HG02840 (cell line): ENCODE measurements at regions not wholly inside any gene's neighbourhood (a gene's known extent, or its start where the extent isn't known, plus 50 kb on each side); places are given as distances from the start of the nearest gene placed in this dataset.

Experiments used
- ATAC-seq: cut with Tn5 transposase; IDR thresholded peaks from one replicate; pipeline ENCODE4 v1.9.1; 2021; ENCODE audit warnings: mild to moderate bottlenecking, moderate library complexity, moderate number of reproducible peaks; ENCODE audit not compliant: unreplicated experiment, low FRiP score

DNA sequence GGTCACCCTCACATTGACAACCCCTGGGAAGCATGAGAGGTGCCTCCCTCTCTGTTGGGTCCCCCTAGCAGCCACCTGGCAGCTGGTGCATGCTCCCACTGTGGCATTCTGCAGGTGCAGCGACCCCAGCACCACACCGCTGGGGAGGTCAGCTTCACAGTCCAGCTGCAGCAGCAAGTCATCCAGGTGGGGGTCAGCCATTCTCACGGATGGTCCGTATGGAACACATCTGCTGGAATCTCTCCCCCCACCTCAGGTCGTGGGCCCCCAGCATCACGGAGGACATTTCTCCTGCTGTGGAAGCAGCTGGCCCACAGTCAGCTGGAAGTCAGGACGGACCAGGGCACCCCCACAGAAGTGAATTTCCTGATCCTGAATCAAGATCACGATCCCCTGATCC lies 201.3 kb downstream of the COG6 start:
- ATAC-seq, result no peak

GRCh38 chr13:39858794-39859193 lies 203.3 kb downstream of the COG6 start:
- no peak for ATAC-seq

- ATAC-seq, result no peak
Measured at GRCh38 chr13:39859898-39860297, 204.4 kb downstream of the COG6 start.

DNA sequence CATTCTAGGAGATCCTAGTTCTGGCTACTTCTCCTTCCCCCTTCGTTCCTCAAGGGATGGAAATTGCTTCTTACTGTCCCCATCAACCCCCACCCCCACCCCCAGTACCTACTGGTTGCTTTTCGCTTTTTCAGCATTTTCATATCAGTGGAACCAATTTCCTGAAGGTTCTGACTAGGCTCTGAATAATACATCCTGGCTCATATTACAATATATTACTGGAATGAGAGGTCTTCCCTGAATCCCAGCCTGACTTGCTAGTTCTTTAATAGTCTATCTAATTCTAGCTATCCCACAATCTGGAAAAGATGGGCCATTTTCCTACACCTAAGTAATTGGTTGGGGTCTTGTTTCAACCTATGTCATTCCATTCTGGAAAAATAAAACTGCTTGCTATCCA lies 207.4 kb downstream of the COG6 start:
- no peak for ATAC-seq

GRCh38 chr13:39864221-39864620 lies 208.8 kb downstream of the COG6 start:
- ATAC-seq, result no peak

DNA sequence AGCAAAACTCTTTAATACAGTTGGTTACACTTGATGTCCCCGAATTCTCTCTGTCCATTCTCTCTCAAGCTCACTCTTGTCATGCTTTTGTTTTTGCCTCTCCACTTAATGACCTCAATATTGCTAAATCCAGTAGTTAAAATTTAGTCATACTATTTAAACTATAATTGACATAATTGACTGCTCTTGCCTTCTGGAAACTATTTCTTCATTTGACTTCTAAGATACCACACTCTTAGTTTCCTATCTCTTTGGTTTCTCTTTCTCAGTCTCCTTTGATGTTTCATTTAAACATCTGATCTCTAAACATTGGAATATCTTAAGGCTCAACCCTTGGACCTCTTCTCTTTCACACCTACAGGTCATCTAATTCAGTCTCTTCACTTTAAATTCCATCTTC lies 211.3 kb downstream of the COG6 start:
- ATAC-seq, result no peak

DNA sequence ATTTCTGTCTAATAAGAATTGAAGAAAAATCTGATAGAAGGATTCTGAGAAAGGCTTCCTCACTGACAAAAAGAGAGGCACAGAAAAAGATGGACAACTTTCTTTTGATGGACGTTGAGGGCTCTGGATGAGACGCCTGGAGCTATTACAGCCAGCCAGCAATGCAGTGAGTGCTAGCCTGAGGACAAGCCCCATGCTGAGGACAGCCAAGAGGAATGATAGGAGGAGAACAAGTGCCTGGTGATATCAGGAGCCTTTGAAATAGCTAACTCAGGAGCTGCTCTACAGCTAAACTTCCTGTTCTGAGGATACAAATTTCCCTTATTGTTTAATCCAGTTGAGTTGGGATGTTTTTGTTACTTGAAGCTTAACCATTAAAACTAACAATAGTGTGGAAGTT lies 212.3 kb downstream of the COG6 start:
- no peak for ATAC-seq

DNA sequence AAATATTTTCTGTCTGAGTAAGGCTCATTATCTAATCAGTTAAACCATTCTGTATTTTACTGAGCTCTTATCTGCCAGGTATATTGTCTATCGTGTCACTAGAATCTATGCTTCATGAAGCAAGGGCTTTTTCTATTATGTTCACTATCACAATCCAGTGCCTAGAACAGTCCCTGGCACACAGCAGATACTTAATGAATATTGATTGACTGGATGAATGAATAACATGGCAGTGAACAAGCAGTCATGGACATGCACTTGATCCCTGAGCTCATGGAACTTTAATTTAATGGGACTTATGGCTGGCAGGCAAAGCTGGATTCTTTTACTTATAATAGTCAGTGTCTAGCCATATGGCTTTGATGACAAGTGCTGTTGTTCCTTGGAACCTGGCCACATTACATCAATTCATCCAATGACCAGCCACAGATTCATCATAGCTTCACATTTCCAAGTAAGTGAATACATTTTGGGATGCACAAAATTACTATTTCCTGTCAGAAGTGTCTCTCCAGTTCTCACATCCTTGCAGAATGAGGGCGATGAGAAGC lies 214.8 kb downstream of the COG6 start:
- ATAC-seq, result no peak

GRCh38 chr13:39874331-39875053 lies 219.0 kb downstream of the COG6 start:
- no peak for ATAC-seq

DNA sequence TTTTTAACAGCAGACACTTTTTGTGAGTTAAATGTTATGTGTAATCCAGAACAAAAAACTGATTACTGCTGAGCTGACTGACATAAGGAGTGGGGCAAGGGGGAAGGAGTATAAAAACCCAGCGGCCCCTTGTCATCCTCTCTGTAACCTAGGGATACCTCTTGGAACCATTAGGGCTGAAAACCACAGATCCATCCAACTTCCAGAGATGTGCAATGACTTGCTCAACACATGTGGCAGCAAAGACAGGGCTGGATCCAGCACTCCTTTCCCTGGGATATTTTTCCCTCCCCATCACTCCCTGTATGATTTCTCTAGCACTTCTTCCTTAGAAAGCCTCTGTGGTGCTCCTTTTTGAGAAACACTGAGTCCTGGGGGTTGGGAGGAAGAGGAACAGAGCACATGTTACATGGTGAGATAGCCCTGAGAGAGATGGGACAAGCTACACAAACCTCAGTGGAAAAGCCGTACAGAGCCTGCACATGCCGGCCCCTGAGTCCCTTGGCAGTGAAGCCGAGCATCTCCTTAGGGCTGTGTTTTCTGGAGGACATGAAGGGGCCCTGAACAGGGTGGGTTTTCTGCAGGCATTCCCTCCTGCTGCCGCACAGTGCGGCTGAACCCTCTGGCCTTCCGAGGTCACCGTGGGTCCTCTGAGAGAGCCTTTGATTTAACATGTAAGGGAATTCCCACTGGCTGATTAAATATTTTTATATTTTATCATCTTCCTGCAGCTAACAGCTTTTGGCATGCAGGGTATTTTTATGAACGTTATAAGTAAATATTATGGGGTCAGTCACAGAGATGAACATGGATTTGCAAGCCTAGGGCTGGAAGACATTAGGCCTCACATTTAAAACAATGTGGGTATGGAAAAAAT lies 219.9 kb downstream of the COG6 start:
- ATAC-seq, result no peak

DNA sequence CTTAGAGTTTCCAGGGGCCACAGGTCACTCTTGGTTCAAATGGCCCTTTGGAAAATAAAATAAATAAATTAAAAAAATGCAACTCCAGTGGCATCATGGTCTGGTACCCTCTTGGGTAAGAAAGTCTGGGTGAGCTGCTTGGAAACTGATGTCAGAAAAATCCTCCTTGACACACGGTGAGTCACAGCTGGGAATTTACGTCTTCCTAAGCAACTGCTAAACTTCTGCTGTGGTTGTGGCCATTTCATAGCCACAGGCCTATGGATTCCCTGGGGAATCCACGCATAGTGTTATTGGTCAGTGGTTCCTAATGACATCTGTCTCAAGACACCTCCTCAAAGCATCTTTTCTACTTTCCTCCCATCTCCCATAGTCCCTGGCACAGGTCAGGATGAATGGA lies 220.8 kb downstream of the COG6 start:
- no peak for ATAC-seq

GRCh38 chr13:39877134-39877533 lies 221.7 kb downstream of the COG6 start:
- ATAC-seq, result no peak

DNA sequence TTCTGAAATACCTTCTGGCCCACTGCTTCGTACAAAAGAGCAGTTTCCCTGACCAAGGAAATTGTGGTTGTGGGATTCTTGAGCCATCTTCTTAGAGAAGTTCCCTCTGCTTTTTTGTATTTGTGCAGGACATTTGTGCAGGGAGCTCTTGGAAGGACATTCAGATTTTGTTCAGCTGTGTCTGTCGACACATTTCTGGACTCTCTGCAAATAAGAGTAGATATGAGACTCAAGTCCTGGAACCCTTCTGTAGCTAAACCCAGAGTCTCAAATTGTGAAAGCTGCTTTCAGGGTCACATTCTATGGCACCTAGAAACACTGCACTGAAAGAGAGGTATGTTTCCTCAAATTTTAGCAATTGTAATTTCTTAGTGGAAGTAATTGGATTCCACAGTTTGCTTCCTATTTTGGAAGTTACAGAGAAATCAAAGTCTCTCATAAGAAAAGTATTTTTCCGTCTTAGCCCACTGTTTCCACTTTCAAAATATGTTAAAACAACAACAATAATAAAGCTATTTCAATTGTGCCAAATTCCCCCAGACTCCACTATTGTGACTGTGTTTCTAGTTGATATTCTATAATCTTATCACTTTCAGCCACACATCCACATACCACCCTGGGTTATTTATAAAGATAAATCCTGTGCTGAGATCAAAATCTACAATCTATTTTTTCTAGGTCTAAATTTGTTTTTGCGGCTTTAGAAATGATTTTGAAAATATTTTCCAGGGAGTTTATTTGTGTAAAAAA lies 224.0 kb downstream of the COG6 start:
- ATAC-seq, result no peak

DNA sequence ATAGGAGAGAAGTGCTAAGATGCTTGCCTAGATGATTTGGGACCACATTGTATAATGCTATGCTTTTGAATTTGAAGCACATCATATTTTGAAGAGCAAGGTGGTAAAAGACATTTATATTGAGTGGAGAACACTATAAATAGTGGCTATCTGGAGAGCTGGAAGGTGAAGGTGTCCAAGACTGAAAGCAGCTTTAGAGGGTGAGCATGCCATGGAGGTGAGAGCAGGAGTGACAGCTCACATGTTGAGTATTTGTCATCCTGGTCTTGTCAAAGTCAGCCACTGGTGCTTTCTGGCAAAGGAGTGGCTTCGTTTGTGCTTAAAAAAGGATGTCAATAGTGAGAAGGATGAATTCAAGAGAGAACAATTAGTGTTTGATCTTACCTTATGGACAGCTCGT lies 225.9 kb downstream of the COG6 start:
- no peak for ATAC-seq

GRCh38 chr13:39881887-39882286 lies 226.4 kb downstream of the COG6 start:
- ATAC-seq, result no peak

DNA sequence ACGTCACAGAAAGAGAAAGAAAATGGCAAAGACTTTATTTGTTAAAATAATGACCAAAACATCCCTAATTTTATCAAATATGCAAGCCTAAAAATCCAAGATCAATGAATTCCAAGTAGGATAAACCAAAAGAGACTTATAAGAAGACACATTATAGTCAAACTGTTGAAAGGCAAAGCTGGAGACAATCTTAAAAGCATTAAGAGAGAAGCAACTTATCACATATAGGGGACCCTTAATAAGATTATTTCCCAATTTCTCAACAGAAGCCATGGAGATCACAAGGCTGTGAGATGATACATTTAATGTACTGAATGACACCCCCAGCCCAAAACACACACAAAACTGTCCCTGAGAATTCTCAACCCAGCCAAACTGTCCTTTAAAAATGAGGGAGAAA lies 228.7 kb downstream of the COG6 start:
- no peak for ATAC-seq

- ATAC-seq, result no peak
Measured at GRCh38 chr13:39886336-39886735, 230.9 kb downstream of the COG6 start.

DNA sequence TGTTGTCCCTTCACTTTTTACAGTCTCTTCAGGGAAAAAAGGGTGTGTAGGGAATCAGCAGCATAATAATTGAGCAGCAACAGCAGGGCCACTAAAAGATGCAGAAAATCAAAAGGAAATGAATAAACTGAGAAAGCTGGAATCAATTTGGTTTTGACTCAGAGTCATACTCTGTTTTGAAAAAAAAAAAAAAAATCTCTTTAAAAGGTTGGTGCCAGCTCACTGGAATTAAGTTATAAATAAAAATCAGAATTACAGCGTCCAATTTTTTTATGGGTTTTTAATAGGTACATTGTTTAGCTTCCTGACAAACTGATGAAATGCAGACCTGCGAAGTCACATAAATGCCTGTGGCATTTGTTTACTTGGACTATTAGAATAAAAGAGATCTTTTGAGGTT lies 231.9 kb downstream of the COG6 start:
- no peak for ATAC-seq

- ATAC-seq, result no peak
Measured at GRCh38 chr13:39888865-39889810, 233.7 kb downstream of the COG6 start.

GRCh38 chr13:39890537-39890936 lies 235.1 kb downstream of the COG6 start:
- ATAC-seq, result no peak
